ENCODE measurements at regions not wholly inside any gene's neighbourhood (a gene's known extent, or its start where the extent isn't known, plus 50 kb on each side); places are given as distances from the start of the nearest gene placed in this dataset.

- H3K4me3 ChIP-seq (ENCODE audit: low read depth, low read length) = no peak overlapping the region
- TF ChIP-seq, protein P1, sequence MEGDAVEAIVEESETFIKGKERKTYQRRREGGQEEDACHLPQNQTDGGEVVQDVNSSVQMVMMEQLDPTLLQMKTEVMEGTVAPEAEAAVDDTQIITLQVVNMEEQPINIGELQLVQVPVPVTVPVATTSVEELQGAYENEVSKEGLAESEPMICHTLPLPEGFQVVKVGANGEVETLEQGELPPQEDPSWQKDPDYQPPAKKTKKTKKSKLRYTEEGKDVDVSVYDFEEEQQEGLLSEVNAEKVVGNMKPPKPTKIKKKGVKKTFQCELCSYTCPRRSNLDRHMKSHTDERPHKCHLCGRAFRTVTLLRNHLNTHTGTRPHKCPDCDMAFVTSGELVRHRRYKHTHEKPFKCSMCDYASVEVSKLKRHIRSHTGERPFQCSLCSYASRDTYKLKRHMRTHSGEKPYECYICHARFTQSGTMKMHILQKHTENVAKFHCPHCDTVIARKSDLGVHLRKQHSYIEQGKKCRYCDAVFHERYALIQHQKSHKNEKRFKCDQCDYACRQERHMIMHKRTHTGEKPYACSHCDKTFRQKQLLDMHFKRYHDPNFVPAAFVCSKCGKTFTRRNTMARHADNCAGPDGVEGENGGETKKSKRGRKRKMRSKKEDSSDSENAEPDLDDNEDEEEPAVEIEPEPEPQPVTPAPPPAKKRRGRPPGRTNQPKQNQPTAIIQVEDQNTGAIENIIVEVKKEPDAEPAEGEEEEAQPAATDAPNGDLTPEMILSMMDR (IDR thresholded peaks at IDR 0.05; ENCODE audit: low read depth, low read length) = no peak
- in situ Hi-C loops (cut with HindIII; ENCODE audit: low sequenced_read_pairs) = no loop called here
- no peak for DNase-seq (ENCODE audit: low read depth, low spot score)
Measured at GRCh38 chr20:16975682-16976081, 227.5 kb downstream of the OTOR start.

DNA sequence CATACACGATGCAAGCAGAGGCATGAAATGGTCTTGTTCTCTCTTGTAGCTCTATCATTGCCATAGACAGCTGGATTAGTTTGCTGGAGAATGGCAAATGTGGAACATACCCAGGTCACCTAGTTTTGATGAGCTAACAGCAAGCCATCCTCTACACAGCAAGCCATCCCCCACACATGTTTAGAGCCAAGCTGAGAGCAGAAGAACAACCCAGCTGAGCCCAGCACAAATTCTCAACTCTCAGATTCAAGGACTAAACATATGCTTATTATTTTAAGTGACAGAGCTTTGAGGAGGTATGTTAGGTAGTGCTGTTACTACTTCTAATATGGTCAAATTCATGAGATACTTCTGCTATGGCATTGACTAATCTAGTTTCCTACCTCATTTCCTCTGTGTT, 230.3 kb downstream of the OTOR start:
- TF ChIP-seq, protein P1 (IDR thresholded peaks at IDR 0.05; ENCODE audit: low read depth, low read length) = no peak
- in situ Hi-C loops (cut with HindIII; ENCODE audit: low sequenced_read_pairs) = no loop called here
- H3K4me3 ChIP-seq (ENCODE audit: low read depth, low read length) = no peak overlapping the region
- no peak for DNase-seq (ENCODE audit: low read depth, low spot score)

DNA sequence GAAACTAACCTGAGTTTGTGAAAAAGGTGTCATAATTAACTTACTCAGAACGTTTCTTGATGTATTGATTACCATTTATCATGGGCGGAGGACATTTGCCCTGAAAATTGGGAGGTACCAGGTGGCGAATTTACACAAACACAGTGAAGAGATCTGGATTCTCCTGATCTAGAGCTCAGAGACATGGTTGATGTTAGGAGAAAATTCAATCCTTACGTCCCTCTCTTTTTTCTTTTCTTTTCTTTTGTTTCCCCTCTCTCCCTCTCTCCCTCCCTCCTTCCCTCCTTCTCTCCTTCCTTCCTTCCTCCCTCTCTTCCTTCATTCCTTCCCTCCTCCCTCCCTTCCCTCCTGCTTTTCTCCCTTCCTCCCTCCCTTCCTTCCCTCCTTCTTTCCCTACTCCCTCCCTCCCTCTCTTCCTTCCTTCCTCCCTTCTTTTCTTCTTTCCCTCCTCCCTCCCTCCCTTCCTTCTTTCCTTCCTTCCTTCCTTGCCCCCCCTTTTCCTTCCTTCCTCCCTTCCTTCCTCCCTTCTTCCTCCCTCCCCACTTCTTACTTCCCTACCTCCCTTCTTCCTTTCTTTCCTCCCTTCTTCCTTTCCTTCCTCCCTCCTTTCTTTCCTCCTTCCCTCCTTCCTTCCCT, 234.1 kb downstream of the OTOR start:
- in situ Hi-C loops (cut with HindIII; ENCODE audit: low sequenced_read_pairs) = no loop called here
- no peak for DNase-seq (ENCODE audit: low read depth, low spot score)
- TF ChIP-seq, protein P1 (IDR thresholded peaks at IDR 0.05; ENCODE audit: low read depth, low read length) = no peak
- H3K4me3 ChIP-seq (ENCODE audit: low read depth, low read length) = no peak overlapping the region

GRCh38 chr20:16984481-16984880, 236.3 kb downstream of the OTOR start:
- DNase-seq (ENCODE audit: low read depth, low spot score) = no peak
- TF ChIP-seq, protein P1 (IDR thresholded peaks at IDR 0.05; ENCODE audit: low read depth, low read length) = no peak
- H3K4me3 ChIP-seq (ENCODE audit: low read depth, low read length) = no peak overlapping the region
- in situ Hi-C loops (cut with HindIII; ENCODE audit: low sequenced_read_pairs) = no loop called here

DNA sequence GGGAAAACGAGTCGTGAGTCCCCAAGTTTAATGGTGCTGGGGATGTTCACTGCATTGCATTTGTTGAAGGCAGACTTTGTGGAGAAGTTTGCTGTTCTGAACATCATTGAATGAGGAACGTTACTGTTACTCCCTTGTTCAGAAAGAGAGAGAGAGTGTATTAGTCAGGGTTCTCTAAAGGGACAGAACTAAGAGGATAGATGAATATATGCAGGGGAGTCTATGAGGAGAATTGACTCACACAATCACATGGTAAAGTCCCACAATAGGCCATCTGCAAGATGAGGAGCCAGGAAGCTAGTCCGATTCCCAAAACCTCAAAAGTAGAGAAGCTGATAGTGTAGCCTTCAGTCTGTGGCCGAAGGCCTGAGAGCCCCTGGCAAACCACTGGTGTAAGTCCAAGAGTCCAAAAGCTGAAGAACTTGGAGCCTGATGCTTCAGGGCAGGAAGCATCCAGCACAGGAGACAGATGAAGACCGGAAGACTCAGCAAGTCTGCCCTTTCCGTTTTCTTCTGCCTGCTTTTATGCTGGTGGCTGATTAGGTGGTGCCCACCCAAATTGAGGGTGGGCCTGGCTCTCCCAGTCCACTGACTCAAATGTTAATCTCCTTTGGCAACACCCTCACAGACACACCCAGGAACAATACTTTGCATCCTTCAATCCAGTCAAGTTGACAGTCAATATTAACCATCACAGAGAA, 223.5 kb upstream of the PCSK2 start:
- H3K4me3 ChIP-seq (ENCODE audit: low read depth, low read length) = no peak overlapping the region
- TF ChIP-seq, protein P1 (IDR thresholded peaks at IDR 0.05; ENCODE audit: low read depth, low read length) = no peak
- DNase-seq (ENCODE audit: low read depth, low spot score) = no peak
- in situ Hi-C loops (cut with HindIII; ENCODE audit: low sequenced_read_pairs) = no loop called here

GRCh38 chr20:17010181-17010580, 216.7 kb upstream of the PCSK2 start:
- in situ Hi-C loops (cut with HindIII; ENCODE audit: low sequenced_read_pairs) = no loop called here
- H3K4me3 ChIP-seq (ENCODE audit: low read depth, low read length) = no peak overlapping the region
- TF ChIP-seq, protein P1 (IDR thresholded peaks at IDR 0.05; ENCODE audit: low read depth, low read length) = no peak
- no peak for DNase-seq (ENCODE audit: low read depth, low spot score)
